ENCODE measurements at regions not wholly inside any gene's neighbourhood (a gene's known extent, or its start where the extent isn't known, plus 50 kb on each side); places are given as distances from the start of the nearest gene placed in this dataset.

GRCh38 chr2:2842466-2842865 lies 511.4 kb upstream of the MYT1L start:
- WGBS (ENCODE audit: insufficient coverage, low coverage, missing lambda C conversion rate): 0% methylated on average over 7 of the region's 7 CpGs
- in situ Hi-C loops (cut with MboI): no loop called here

More at GRCh38 chr2:2842466-2842865, 511.4 kb upstream of the MYT1L start:
- H3K36me3 ChIP-seq (ENCODE audit: control insufficient read depth, insufficient read depth, low read length): no peaks in the 10 kb centered on the region
- no peak overlapping the region for H2AFZ ChIP-seq (ENCODE audit: low read depth, low read length)
- peaks cover 5% of the 10 kb centered on the region; the same call in 1 of the 2 replicates for H4K20me1 ChIP-seq (replicated peaks; ENCODE audit: control insufficient read depth, insufficient read depth, low read length)
- H3K9me1 ChIP-seq (ENCODE audit: control insufficient read depth, insufficient read depth, low read length): no peaks in the 10 kb centered on the region
- ChIA-PET POLR2A (interaction anchor here (0.6 kb wide), 1 partner anchor 108 kb away, joined by 3 read pairs; no protein-coding TSS in a partner anchor), CTCF (ENCODE audit: low intra/inter-chr PET ratio) (no interaction called here)
- peaks cover 0 to 4% of the 10 kb centered on the region in 2 experiments; a peak in 2 of 5 replicates for H3K4me1 ChIP-seq (replicated peaks in 1 of 2; ENCODE audit: control insufficient read depth in 2 of 2, insufficient read depth in 2 of 2, low read length in 2 of 2)
- no peak overlapping the region for H3K4me3 ChIP-seq
- H3K27ac ChIP-seq (ENCODE audit: extremely low read depth, low read depth, low read length): no peak overlapping the region
- no TSS peak for BruUV-seq (replicated peaks)
- intact Hi-C loops (cut with micrococcal nuclease): no loop called here
- H3K4me2 ChIP-seq (ENCODE audit: insufficient read depth, low read length): no peak overlapping the region
- H3K79me2 ChIP-seq (ENCODE audit: control insufficient read depth, insufficient read depth, low read length): no peaks in the 10 kb centered on the region
- H3K9ac ChIP-seq (ENCODE audit: insufficient read depth in 1 of 2, low read depth in 2 of 2, low read length in 2 of 2): no peak overlapping the region
- ATAC-seq (no peak), FAIRE-seq (no peak), DNase-seq (ENCODE audit: extremely low read depth in 1 of 4, low spot score in 3 of 4) (no peak)
- no peaks in the 10 kb centered on the region for H3K9me3 ChIP-seq (replicated peaks; ENCODE audit: control insufficient read depth, insufficient read depth, low read depth, low read length)
- peaks cover 0 to 20% of the 10 kb centered on the region in 2 experiments; a peak in 2 of 5 replicates for H3K27me3 ChIP-seq (ENCODE audit: control insufficient read depth in 2 of 2, insufficient read depth in 2 of 2, low read length in 2 of 2)
- TF ChIP-seq ZBTB34 (CRISPR knock-in tag; IDR thresholded peaks at IDR 0.05): no peak
- no peak for TF ChIP-seq CLOCK (CRISPR knock-in tag; IDR thresholded peaks at IDR 0.05; ENCODE audit: borderline replicate concordance)
- TF ChIP-seq ZNF785 (CRISPR knock-in tag; IDR thresholded peaks at IDR 0.05): no peak
- TF ChIP-seq SMAD1 (IDR thresholded peaks at IDR 0.05; ENCODE audit: low read depth, low read length, partially characterized antibody): no peak
- TF ChIP-seq HOMEZ (CRISPR knock-in tag; IDR thresholded peaks at IDR 0.05): no peak

All from K562 (cell line).